ENCODE measurements at regions not wholly inside any gene's neighbourhood (a gene's known extent, or its start where the extent isn't known, plus 50 kb on each side); places are given as distances from the start of the nearest gene placed in this dataset.

GRCh38 chr6:139657119-139657518 is 282.7 kb upstream of the CITED2 start:
- no peak for DNase-seq (ENCODE audit: low read depth in 4 of 4, low spot score in 3 of 4)

- no peak for DNase-seq (ENCODE audit: low read depth in 4 of 4, low spot score in 3 of 4)
Measured at GRCh38 chr6:139655783-139656705, 281.6 kb upstream of the CITED2 start.

GRCh38 chr6:139654888-139655782 is 280.7 kb upstream of the CITED2 start:
- DNase-seq (ENCODE audit: low read depth in 4 of 4, low spot score in 3 of 4), result peak in 1 of 4 donors; percentile 24

GRCh38 chr6:139654309-139654708 is 279.9 kb upstream of the CITED2 start:
- no peak for DNase-seq (ENCODE audit: low read depth in 4 of 4, low spot score in 3 of 4)

- no peak for DNase-seq (ENCODE audit: low read depth in 4 of 4, low spot score in 3 of 4)
Measured at GRCh38 chr6:139653111-139653510, 278.7 kb upstream of the CITED2 start.

GRCh38 chr6:139650941-139651340 is 276.5 kb upstream of the CITED2 start:
- no peak for DNase-seq (ENCODE audit: low read depth in 4 of 4, low spot score in 3 of 4)

- DNase-seq (ENCODE audit: low read depth in 4 of 4, low spot score in 3 of 4), result no peak
Measured at GRCh38 chr6:139649732-139650131, 275.3 kb upstream of the CITED2 start.

- no peak for DNase-seq (ENCODE audit: low read depth in 4 of 4, low spot score in 3 of 4)
Measured at GRCh38 chr6:139649128-139649527, 274.7 kb upstream of the CITED2 start.

- DNase-seq (ENCODE audit: low read depth in 4 of 4, low spot score in 3 of 4), result no peak
Measured at GRCh38 chr6:139648430-139649000, 274.1 kb upstream of the CITED2 start.

GRCh38 chr6:139647841-139648240 is 273.4 kb upstream of the CITED2 start:
- no peak for DNase-seq (ENCODE audit: low read depth in 4 of 4, low spot score in 3 of 4)

- no peak for DNase-seq (ENCODE audit: low read depth in 4 of 4, low spot score in 3 of 4)
Measured at GRCh38 chr6:139647016-139647415, 272.6 kb upstream of the CITED2 start.

GRCh38 chr6:139644821-139645220 is 270.4 kb upstream of the CITED2 start:
- DNase-seq (ENCODE audit: low read depth in 4 of 4, low spot score in 3 of 4), result no peak

GRCh38 chr6:139643986-139644385 is 269.5 kb upstream of the CITED2 start:
- DNase-seq (ENCODE audit: low read depth in 4 of 4, low spot score in 3 of 4), result no peak

- DNase-seq (ENCODE audit: low read depth in 4 of 4, low spot score in 3 of 4), result no peak
Measured at GRCh38 chr6:139642346-139642745, 267.9 kb upstream of the CITED2 start.

GRCh38 chr6:139641376-139641775 is 266.9 kb upstream of the CITED2 start:
- no peak for DNase-seq (ENCODE audit: low read depth in 4 of 4, low spot score in 3 of 4)

GRCh38 chr6:139640921-139641320 is 266.5 kb upstream of the CITED2 start:
- no peak for DNase-seq (ENCODE audit: low read depth in 4 of 4, low spot score in 3 of 4)

- no peak for DNase-seq (ENCODE audit: low read depth in 4 of 4, low spot score in 3 of 4)
Measured at GRCh38 chr6:139640448-139640847, 266.0 kb upstream of the CITED2 start.

GRCh38 chr6:139639507-139639906 is 265.1 kb upstream of the CITED2 start:
- DNase-seq (ENCODE audit: low read depth in 4 of 4, low spot score in 3 of 4), result no peak

- DNase-seq (ENCODE audit: low read depth in 4 of 4, low spot score in 3 of 4), result no peak
Measured at GRCh38 chr6:139638179-139638941, 263.9 kb upstream of the CITED2 start.

GRCh38 chr6:139637766-139638165 is 263.3 kb upstream of the CITED2 start:
- DNase-seq (ENCODE audit: low read depth in 4 of 4, low spot score in 3 of 4), result no peak
